Inferior parietal cortex (tissue), 1 donor: ENCODE measurements at regions not wholly inside any gene's neighbourhood (a gene's known extent, or its start where the extent isn't known, plus 50 kb on each side); places are given as distances from the start of the nearest gene placed in this dataset.

Source experiments
- DNase-seq: peaks from one replicate; pipeline ENCODE4 v3.0.0-alpha.2; 2016; ENCODE audit errors: extremely low spot score

GRCh38 chr1:94734963-94735901 is 84.9 kb upstream of the SLC44A3 start:
- no peak for DNase-seq

- DNase-seq, result no peak
Measured at GRCh38 chr1:94731891-94732290, 88.3 kb upstream of the SLC44A3 start.

- DNase-seq, result no peak
Measured at GRCh38 chr1:94730450-94730849, 89.7 kb upstream of the SLC44A3 start.

GRCh38 chr1:94729267-94729666 is 90.9 kb upstream of the SLC44A3 start:
- no peak for DNase-seq

GRCh38 chr1:94727846-94728715 is 92.1 kb upstream of the SLC44A3 start:
- DNase-seq, result no peak

GRCh38 chr1:94726981-94727685 is 93.0 kb upstream of the SLC44A3 start:
- DNase-seq, result no peak

GRCh38 chr1:94725566-94725965 is 94.6 kb upstream of the SLC44A3 start:
- DNase-seq, result no peak

- no peak for DNase-seq
Measured at GRCh38 chr1:94723894-94724293, 96.3 kb upstream of the SLC44A3 start.

- DNase-seq, result no peak
Measured at GRCh38 chr1:94723463-94723862, 96.7 kb upstream of the SLC44A3 start.

- no peak for DNase-seq
Measured at GRCh38 chr1:94722181-94722580, 98.0 kb upstream of the SLC44A3 start.

- DNase-seq, result no peak
Measured at GRCh38 chr1:94721240-94721639, 98.9 kb upstream of the SLC44A3 start.

- no peak for DNase-seq
Measured at GRCh38 chr1:94719926-94720793, 100.0 kb upstream of the SLC44A3 start.

GRCh38 chr1:94716965-94717364 is 103.2 kb upstream of the SLC44A3 start:
- DNase-seq, result no peak

GRCh38 chr1:94715321-94715720 is 104.8 kb upstream of the SLC44A3 start:
- DNase-seq, result no peak

GRCh38 chr1:94714552-94714951 is 105.6 kb upstream of the SLC44A3 start:
- DNase-seq, result no peak

GRCh38 chr1:94714152-94714551 is 106.0 kb upstream of the SLC44A3 start:
- DNase-seq, result no peak

- peak; percentile 11 for DNase-seq
Measured at GRCh38 chr1:94713472-94714141, 106.5 kb upstream of the SLC44A3 start.

GRCh38 chr1:94709891-94710581 is 110.1 kb upstream of the SLC44A3 start:
- DNase-seq, result no peak

- DNase-seq, result no peak
Measured at GRCh38 chr1:94708811-94709210, 111.3 kb upstream of the SLC44A3 start.

GRCh38 chr1:94708299-94708685 is 111.9 kb upstream of the SLC44A3 start:
- no peak for DNase-seq
